ENCODE measurements at regions not wholly inside any gene's neighbourhood (a gene's known extent, or its start where the extent isn't known, plus 50 kb on each side); places are given as distances from the start of the nearest gene placed in this dataset.

DNA sequence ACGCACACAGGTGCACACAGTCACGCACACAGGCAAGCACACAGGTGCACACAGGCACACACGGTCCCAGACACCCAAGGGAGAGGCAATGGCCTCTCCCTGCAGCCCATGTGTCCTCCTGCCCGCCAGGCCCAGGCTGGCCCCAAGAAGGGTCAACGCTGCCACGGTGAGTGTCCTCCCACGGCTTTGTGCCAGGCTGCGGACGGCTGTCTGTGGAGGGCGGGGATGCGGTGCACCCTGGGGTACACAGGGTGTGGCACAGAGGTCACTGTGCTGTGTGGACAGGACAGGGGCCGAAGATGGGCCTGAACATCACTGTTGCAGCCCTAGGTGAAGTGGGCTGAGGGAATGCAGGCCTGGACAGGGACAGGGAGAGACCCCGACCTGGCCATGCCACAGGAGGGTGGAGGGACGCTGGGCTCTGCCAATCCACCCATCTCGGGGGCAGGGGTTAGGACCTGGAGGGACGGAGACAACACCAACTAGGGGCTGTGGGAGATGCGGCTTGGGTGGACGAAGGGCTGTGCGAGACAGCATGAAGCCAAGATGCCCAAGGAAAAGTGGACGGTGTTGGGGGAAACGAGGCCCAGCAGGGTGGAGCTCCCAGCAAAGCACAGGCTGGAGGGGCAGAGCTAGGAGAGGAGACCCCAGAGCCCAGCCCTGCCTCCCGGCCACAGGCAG, 523.8 kb downstream of the BRD1 start:
- no peak for DNase-seq (ENCODE audit: low read depth in 4 of 4, low spot score in 3 of 4)

DNA sequence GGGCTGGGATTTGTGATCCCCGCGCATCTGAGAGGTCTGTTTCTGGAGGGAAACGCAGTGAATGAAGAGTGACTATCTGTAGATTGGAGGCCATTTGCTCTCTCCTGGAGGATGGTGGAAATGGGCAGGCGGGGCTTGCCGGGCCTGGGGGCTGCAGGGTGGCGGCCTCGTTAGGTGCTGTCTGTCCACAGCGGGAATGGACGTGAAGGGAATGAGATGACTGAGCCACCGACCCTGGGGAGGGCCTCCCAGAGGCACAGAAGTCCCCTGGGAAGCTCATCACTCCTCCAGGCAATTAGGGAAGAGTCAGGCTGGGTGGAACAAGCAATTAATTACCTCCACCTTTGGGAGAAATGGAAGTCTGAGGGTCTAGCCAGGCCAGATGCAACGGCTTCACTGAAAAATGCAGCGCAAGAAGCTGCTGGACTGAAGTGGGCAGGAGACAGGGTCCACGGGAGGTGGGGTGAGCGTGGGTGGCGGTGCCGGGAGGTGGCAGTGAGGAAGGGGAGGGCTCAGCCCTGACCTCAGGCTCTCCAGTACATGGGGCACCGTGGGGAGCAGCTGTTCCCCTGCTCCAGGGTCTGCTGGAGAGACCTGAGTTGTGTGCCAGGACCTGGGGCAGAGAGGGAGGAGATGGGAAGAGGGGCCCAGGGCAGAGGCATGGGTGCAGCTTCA, 524.5 kb downstream of the BRD1 start:
- DNase-seq (ENCODE audit: low read depth in 4 of 4, low spot score in 3 of 4): no peak

- no peak for DNase-seq (ENCODE audit: low read depth in 4 of 4, low spot score in 3 of 4)
Observed at GRCh38 chr22:49302530-49302929, 525.1 kb downstream of the BRD1 start.

DNA sequence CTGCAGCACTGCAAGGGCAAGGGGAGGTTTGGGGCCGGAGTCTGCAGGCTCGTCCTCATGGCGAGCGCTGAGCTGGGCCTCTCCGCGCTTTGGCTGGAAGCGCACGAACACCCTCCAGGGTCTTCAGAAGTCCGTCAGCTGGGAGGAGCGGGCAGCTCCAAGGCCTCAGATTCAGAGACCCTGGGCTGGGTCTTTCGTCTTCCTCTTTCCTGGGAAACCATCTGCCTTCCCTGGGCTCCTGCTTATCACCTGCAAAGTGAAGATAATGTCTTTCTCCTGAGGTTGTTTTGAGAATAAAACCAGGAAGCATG, 525.6 kb downstream of the BRD1 start:
- no peak for DNase-seq (ENCODE audit: low read depth in 4 of 4, low spot score in 3 of 4)

DNA sequence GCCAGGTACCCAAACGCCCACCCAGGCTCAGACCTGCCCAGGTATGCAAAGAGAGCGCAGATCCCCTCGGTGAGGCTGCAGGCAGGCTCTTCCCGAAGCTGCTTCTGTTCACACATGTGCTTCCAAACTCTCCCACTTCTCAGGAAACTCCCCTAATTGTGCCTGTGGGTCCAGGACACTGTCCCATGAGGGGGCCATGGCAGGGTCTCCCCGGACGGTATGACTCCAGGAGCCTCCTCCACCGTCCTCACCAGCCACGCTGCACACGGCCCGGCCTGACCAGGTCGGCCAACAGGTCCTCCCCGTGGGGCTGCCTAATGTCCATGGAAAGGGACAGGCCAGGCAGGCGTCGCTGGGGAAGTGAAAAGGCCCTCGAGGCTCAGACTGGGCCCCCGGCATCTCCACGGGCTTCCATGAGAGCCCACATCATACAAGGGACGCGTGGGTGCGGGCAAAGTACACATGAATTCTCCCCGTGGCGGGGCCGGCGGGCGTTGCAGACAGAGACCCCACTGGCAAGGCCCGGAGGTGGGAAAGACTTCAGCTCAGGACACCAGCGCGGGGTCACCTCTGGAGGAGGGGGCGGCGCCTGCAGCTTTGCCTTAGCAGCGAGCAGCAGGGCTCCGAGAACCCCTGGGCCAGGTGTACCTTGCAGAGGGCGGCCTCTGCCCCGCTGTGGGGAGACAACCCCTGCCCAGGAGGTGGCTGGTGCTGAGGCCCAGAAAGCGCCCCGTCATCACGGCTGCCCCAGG, 526.1 kb downstream of the BRD1 start:
- no peak for DNase-seq (ENCODE audit: low read depth in 4 of 4, low spot score in 3 of 4)

- no peak for DNase-seq (ENCODE audit: low read depth in 4 of 4, low spot score in 3 of 4)
Observed at GRCh38 chr22:49300951-49301397, 526.7 kb downstream of the BRD1 start.

GRCh38 chr22:49300241-49300640, 527.4 kb downstream of the BRD1 start:
- DNase-seq (ENCODE audit: low read depth in 4 of 4, low spot score in 3 of 4): no peak

DNA sequence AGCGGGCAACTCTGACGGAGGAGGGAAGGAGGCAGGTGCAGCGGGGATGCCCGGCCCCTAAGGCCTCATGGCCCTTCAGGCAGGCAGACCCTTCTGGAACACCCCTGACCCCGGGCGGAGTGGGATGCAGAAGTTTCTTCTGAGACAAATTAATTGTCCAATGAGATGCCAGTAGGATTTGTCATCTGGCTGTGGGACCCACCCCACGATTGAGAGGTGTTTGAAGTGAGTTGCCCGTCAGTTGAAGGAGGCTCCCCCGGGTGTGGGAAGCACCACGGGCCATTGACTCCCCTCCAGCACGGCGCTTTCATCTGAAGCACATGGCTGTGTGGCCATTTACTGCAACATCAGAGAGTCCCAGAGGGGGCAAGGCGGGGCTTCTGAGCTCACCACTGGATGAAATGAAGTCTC, 527.8 kb downstream of the BRD1 start:
- DNase-seq (ENCODE audit: low read depth in 4 of 4, low spot score in 3 of 4): no peak

DNA sequence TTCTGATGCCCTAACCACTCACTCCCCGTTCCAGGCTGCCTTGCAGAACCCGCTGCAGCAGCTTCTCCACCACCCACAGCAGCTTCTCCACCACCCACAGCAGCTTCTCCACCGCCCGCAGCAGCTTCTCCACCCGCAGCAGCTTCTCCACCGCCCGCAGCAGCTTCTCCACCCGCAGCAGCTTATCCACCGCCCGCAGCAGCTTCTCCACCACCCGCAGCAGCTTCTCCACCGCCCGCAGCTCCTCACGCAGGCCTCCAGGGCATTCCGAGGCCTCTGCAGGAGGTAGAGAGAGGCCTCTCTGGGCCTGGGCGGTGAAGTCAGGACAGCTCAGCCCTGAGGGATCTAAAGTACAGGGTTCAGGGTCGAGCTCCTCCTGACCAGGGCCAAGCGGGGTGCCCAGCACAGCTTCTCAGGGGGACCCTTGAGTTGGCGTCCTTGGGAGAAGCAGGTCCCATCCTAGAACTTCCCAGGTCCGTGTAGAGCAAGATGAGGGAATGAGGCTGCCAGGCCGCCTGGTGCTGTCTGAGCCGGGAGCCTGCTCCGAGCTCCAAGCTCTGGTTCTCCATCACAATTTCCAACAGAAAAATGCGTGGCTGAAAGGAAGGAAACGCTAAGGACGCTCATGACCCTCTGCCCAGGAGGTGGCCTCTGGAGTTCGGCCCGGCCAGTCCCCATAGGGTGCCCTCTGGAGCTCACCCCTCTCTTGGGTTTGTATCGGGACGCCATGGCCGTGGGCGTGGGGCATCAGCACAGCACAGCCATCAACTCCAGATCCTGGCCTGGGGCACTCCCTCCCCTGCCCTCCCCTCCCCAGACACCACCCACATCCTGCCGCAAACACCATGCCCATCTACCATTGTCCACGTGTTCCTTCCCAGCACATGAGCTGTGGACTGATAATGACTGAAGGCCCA, 528.6 kb downstream of the BRD1 start:
- DNase-seq (ENCODE audit: low read depth in 4 of 4, low spot score in 3 of 4): no peak

- no peak for DNase-seq (ENCODE audit: low read depth in 4 of 4, low spot score in 3 of 4)
Observed at GRCh38 chr22:49297871-49298721, 529.6 kb downstream of the BRD1 start.

DNA sequence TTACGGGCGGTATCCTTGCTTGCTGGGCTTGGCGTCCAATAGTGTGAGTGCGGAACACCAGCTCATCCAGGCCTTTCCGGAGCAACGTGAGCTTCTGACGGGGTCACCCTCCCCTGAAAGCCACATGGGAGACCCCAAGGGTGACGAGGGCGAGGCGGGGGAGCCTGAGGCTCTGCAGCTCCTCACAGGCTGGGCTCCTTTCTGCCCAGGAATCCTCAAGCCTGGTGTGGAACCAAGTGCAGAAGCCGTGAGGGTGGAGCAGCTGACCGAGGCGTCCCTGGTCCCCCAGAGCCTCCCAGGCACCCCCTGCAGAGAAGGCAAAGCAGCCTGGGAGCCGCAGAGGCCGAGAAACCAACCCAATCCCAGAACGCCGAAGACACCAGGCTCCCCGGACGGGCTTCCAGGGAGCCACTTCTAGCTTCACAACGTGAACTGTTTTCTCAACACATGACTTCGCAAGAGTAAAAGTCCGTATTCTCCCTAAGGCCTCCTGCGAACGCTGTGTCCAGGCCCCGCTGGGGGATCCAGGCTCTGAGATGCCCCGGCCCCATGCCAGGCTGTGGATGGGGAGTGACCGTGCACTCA, 530.3 kb downstream of the BRD1 start:
- DNase-seq (ENCODE audit: low read depth in 4 of 4, low spot score in 3 of 4): no peak

- DNase-seq (ENCODE audit: low read depth in 4 of 4, low spot score in 3 of 4): no peak
Observed at GRCh38 chr22:49296561-49296960, 531.1 kb downstream of the BRD1 start.

DNA sequence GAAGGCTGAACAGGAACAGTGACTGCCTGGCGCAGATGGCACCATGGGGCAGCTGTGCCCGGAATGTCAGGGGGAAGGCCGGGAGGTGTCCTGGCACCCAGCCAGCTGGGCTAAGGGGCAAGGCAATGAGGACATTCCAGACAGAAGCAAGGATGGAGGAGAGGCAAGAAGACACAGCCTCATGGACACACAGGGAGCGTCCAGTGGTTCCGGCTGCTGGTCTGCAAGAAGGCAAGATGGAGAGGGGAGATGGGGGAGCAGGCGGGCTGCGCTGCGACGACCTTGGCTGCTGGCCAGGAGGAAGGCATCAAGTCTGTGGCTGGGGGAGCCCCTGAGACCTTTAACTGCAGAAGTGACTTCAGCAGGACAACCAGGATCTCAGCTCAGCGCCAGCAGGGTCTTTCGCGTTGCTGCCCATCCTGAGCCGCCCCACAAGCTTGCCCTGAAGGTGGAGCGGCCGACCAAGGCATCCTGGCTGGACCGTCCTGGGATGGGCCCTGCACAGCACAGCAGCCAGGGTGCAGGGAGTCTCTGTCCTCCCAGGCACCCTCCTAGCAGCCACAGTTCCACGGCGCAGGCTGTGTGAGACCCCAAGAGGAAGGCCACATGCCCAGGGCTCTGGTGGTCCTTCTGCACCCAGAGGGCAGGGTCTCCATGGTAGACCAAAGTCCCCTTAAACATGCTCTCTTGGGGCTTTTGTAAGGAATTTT, 531.7 kb downstream of the BRD1 start:
- DNase-seq (ENCODE audit: low read depth in 4 of 4, low spot score in 3 of 4): no peak

DNA sequence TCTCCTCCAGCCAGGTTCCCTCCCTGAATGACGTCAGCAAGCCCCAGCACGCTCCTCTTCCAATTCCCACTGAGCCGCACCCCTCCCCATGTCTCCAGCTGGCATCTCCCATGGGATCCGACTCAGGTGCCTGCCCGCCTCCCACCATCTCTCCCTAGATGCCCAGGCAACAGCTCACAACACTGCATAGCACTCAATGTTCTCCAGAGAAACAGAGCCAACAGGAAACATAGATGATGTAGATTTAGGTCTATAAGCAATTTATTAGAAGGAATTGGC, 532.3 kb downstream of the BRD1 start:
- DNase-seq (ENCODE audit: low read depth in 4 of 4, low spot score in 3 of 4): no peak

DNA sequence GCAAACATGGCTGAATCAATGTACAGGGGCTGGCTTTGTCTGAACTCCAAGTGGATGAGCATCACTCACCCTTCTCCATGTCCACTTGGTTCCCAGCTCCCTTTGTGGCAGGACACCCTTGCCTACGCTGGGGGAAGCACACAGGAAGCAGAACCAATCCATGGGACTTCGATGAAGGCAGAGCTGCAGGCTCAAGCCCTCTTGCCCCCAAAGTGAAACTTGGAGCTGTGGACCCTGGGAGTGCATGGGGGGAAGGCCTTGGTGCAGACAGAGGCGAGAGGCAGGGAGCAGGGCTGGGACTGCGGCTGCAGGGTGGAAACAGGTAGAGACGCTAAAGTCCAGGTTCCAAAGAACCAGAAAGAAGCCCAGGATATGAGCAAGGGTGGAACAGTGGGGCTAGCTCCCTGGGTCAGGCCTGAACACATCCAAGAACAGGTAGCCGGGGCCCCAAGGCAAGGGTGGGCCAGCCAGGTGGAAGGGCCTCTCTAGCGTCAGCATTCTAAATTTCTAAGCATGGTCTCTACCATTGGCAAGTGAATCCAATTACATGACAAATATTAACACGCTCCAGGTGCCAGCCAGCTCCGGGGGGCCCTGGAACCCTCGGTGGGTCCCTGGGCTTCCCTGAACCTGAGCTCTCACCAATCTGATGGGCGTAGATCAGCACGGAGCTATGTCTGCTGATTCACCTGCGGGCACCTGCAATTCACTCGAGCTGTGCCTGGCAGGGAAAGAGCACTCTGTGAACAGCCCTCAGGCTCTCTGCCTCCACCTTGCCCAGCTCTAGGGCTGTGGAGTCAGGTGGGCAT, 532.8 kb downstream of the BRD1 start:
- DNase-seq (ENCODE audit: low read depth in 4 of 4, low spot score in 3 of 4): no peak

- no peak for DNase-seq (ENCODE audit: low read depth in 4 of 4, low spot score in 3 of 4)
Observed at GRCh38 chr22:49292909-49293308, 534.8 kb downstream of the BRD1 start.

DNA sequence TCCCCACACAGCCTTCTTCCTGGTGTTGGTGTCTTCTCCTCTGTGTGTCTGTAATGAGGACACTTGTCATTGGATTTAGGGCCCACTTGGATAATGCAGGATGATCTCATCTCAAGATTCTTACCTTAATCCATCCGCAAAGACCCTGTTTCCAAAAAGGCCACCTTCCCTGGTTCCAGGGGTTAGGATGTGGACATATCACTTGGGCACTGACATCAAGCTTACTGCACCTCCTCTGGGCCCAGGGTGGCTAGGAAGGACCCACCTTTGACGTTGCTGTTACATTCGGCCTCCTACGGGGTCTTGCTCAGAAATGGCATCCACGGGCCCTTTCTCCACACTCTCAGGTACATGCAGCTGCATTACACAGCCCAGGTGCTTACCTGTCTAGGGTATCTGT, 535.9 kb downstream of the BRD1 start:
- no peak for DNase-seq (ENCODE audit: low read depth in 4 of 4, low spot score in 3 of 4)

DNA sequence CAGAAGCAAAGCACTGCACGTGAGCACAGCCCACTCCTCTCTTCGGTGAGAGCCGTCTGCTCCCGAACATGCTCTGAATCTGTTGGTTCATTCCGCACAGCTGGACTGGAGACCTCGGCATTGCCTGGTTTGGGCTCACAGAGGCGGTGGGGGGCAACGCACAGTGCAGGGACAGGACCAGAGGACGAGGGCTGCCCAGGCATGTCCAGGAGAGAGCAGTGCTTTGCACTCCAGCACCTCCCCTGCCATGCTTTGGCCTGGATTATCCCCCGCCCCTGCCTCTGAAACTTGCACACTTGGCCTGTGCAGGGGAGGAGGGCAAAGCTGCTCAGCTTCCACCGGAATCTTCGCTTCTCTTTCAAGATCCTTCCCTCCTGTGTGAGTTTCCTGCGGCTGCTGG, 536.5 kb downstream of the BRD1 start:
- no peak for DNase-seq (ENCODE audit: low read depth in 4 of 4, low spot score in 3 of 4)
